Inferior parietal cortex (tissue), 1 donor: ENCODE measurements at regions not wholly inside any gene's neighbourhood (a gene's known extent, or its start where the extent isn't known, plus 50 kb on each side); places are given as distances from the start of the nearest gene placed in this dataset.

Source experiments
- DNase-seq: peaks from one replicate; pipeline ENCODE4 v3.0.0-alpha.2; 2016; ENCODE audit errors: extremely low spot score

GRCh38 chr13:73411067-73411809 is 352.4 kb downstream of the KLF5 start:
- DNase-seq: no peak

GRCh38 chr13:73406454-73406853 is 347.6 kb downstream of the KLF5 start:
- DNase-seq: no peak

- DNase-seq: no peak
These were observed 345.8 kb downstream of the KLF5 start for GRCh38 chr13:73404581-73404980.

- no peak for DNase-seq
These were observed 344.7 kb downstream of the KLF5 start for GRCh38 chr13:73403355-73404120.

GRCh38 chr13:73401769-73402168 is 343.0 kb downstream of the KLF5 start:
- no peak for DNase-seq

GRCh38 chr13:73399347-73400216 is 340.8 kb downstream of the KLF5 start:
- no peak for DNase-seq

GRCh38 chr13:73397496-73398305 is 338.9 kb downstream of the KLF5 start:
- no peak for DNase-seq

GRCh38 chr13:73394066-73394465 is 335.3 kb downstream of the KLF5 start:
- no peak for DNase-seq

GRCh38 chr13:73390100-73390499 is 331.3 kb downstream of the KLF5 start:
- no peak for DNase-seq

GRCh38 chr13:73388586-73388985 is 329.8 kb downstream of the KLF5 start:
- no peak for DNase-seq

- DNase-seq: no peak
These were observed 328.5 kb downstream of the KLF5 start for GRCh38 chr13:73387318-73387717.

GRCh38 chr13:73385848-73386247 is 327.0 kb downstream of the KLF5 start:
- no peak for DNase-seq

GRCh38 chr13:73372666-73373627 is 314.1 kb downstream of the KLF5 start:
- no peak for DNase-seq

GRCh38 chr13:73370066-73370465 is 311.3 kb downstream of the KLF5 start:
- no peak for DNase-seq

- DNase-seq: no peak
These were observed 310.3 kb downstream of the KLF5 start for GRCh38 chr13:73369095-73369494.

GRCh38 chr13:73368608-73369007 is 309.8 kb downstream of the KLF5 start:
- no peak for DNase-seq

GRCh38 chr13:73367886-73368285 is 309.1 kb downstream of the KLF5 start:
- DNase-seq: no peak

GRCh38 chr13:73366241-73366640 is 307.4 kb downstream of the KLF5 start:
- no peak for DNase-seq

- no peak for DNase-seq
These were observed 306.9 kb downstream of the KLF5 start for GRCh38 chr13:73365681-73366080.

GRCh38 chr13:73365252-73365651 is 306.4 kb downstream of the KLF5 start:
- DNase-seq: no peak
